Endothelial cell of umbilical vein (primary cell): ENCODE measurements at regions not wholly inside any gene's neighbourhood (a gene's known extent, or its start where the extent isn't known, plus 50 kb on each side); places are given as distances from the start of the nearest gene placed in this dataset.

Experiments
- BruUV-seq: library from RNA; stranded (reverse); fragments of 400-500 nt; replicated peaks from 2 replicates; lab custom pipeline; 2021; lab: Mats Ljungman, UMichigan
- CTCF ChIA-PET: fragments of 300-600, 350-600 bp; sonication (Branson Sonifier 250); formaldehyde crosslinking; loops from one replicate; lab custom pipeline; 2021; ENCODE audit warnings: antibody characterized with exemption, inconsistent platforms; lab: Charles Lee
- POLR2A ChIA-PET: fragments of 300-600, 350-600 bp; sonication (Branson Sonifier 250); formaldehyde crosslinking; loops from one replicate; lab custom pipeline; 2021; ENCODE audit warnings: antibody characterized with exemption, inconsistent platforms; lab: Charles Lee
- DNase-seq: peaks from one replicate; pipeline ENCODE4 v3.0.0-alpha.2; 2011; ENCODE audit warnings: low read depth, low spot score
- FAIRE-seq: peaks from 2 replicates; lab custom pipeline; 2011; peaks lifted over from hg19 to GRCh38; lab: Jason Lieb, UNC
- H2AFZ ChIP-seq: 2 replicates; pipeline ENCODE4 v1.6.0; 2012; ENCODE audit warnings: low read depth, low read length, control low read depth, inconsistent platforms
- H3K27ac ChIP-seq: 2 replicates; pipeline ENCODE4 v1.5.1; 2011; ENCODE audit warnings: low read depth, mild to moderate bottlenecking, control low read depth, low read length, moderate library complexity; ENCODE audit not compliant: insufficient read depth
- H3K27me3 ChIP-seq, 2 experiments: 2 replicates each; pipeline versions ENCODE4 v1.6.0 to v1.6.1; 2011; ENCODE audit warnings: low read length in 2 of 2, mixed read lengths in 1 of 2; ENCODE audit not compliant: control insufficient read depth in 2 of 2, insufficient read depth in 2 of 2
- H3K36me3 ChIP-seq, 2 experiments: 2 replicates in 1 of 2; 3 replicates in 1 of 2; pipeline ENCODE4 v1.5.1; 2011; ENCODE audit warnings: low read length in 2 of 2, mild to moderate bottlenecking in 1 of 2, moderate library complexity in 1 of 2; ENCODE audit not compliant: control insufficient read depth in 2 of 2, insufficient read depth in 2 of 2; ENCODE audit errors: extremely low read depth in 1 of 2
- H3K4me1 ChIP-seq: 3 replicates; pipeline ENCODE4 v1.5.1; 2011; ENCODE audit warnings: mild to moderate bottlenecking, low read length; ENCODE audit not compliant: control insufficient read depth, insufficient read depth; ENCODE audit errors: extremely low read depth
- H3K4me2 ChIP-seq: 2 replicates; pipeline ENCODE4 v1.6.1; 2011; ENCODE audit warnings: low read length, control low read depth, mixed read lengths; ENCODE audit not compliant: insufficient read depth
- H3K4me3 ChIP-seq, 3 experiments: fragments of 200-600 bp in 1 of 3; sonication (generic), shearing (Covaris generic) in 1 of 3; replicated peaks in 1 of 3; 2 replicates each; pipeline ENCODE4 v1.5.1; 2011 to 2016; ENCODE audit warnings: control low read depth in 3 of 3, low read length in 3 of 3, mild to moderate bottlenecking in 2 of 3, inconsistent platforms in 1 of 3, low read depth in 1 of 3, moderate library complexity in 1 of 3; ENCODE audit not compliant: insufficient read depth in 1 of 3
- H3K79me2 ChIP-seq: 2 replicates; pipeline ENCODE4 v1.6.0; 2012; ENCODE audit warnings: low read length, inconsistent platforms; ENCODE audit not compliant: control insufficient read depth, insufficient read depth
- H3K9ac ChIP-seq: replicated peaks from 2 replicates; pipeline ENCODE3; 2011; ENCODE audit warnings: low read length, control low read depth; ENCODE audit not compliant: insufficient read depth; ENCODE audit errors: extremely low read depth
- H3K9me1 ChIP-seq: replicated peaks from 3 replicates; pipeline ENCODE4 v1.6.0; 2011; ENCODE audit warnings: mild to moderate bottlenecking, low read length; ENCODE audit not compliant: control insufficient read depth, insufficient read depth; ENCODE audit errors: extremely low read depth
- H3K9me3 ChIP-seq: replicated peaks from 2 replicates; pipeline ENCODE4 v1.5.1; 2012; ENCODE audit warnings: low read length, inconsistent platforms; ENCODE audit not compliant: control insufficient read depth, insufficient read depth
- H4K20me1 ChIP-seq: replicated peaks from 2 replicates; pipeline ENCODE3; 2011; ENCODE audit warnings: mild to moderate bottlenecking, low read length; ENCODE audit not compliant: control insufficient read depth, insufficient read depth; ENCODE audit errors: extremely low read depth
- EZH2 ChIP-seq: IDR thresholded peaks from 2 replicates; pipeline ENCODE4 v1.6.1; 2012; ENCODE audit warnings: borderline replicate concordance, low read depth, mild to moderate bottlenecking, moderate library complexity, low read length, inconsistent platforms; ENCODE audit not compliant: severe bottlenecking
- FOS ChIP-seq: IDR thresholded peaks from 2 replicates; pipeline ENCODE4 v1.6.1; 2011; ENCODE audit warnings: mild to moderate bottlenecking, low read length, moderate library complexity, borderline replicate concordance; ENCODE audit not compliant: insufficient read depth
- GATA2 ChIP-seq: IDR thresholded peaks from 2 replicates; pipeline ENCODE4 v1.7.0; 2011; ENCODE audit warnings: low read depth, mild to moderate bottlenecking, moderate library complexity, mixed read lengths, low read length; ENCODE audit not compliant: insufficient read length, insufficient read depth
- JUN ChIP-seq: IDR thresholded peaks from 2 replicates; pipeline ENCODE4 v1.6.1; 2011; ENCODE audit warnings: borderline replicate concordance, low read depth; ENCODE audit not compliant: insufficient read length, insufficient read depth
- MYC ChIP-seq: IDR thresholded peaks from one replicate; pipeline ENCODE4 v1.6.1; 2011; ENCODE audit warnings: mild to moderate bottlenecking, low read depth, low read length
- POLR2A ChIP-seq: IDR thresholded peaks from 2 replicates; pipeline ENCODE4 v1.6.1; 2012; ENCODE audit warnings: low read depth, mild to moderate bottlenecking, control low read depth, low read length
- POLR2AphosphoS5 ChIP-seq: IDR thresholded peaks from 2 replicates; pipeline ENCODE4 v1.6.1; 2012; ENCODE audit warnings: low read depth, mild to moderate bottlenecking, control low read depth, low read length, moderate library complexity; ENCODE audit not compliant: insufficient read depth
- dilution Hi-C: fragments of 300-500 bp; cut with MboI; formaldehyde crosslinking; loops from one replicate; pipeline ENCODE4 v1.15.0; 2019; ENCODE audit warnings: low sequenced_read_pairs; ENCODE audit not compliant: extremely low pct_ligation_motif_present
- intact Hi-C: fragments of 100-400 bp; cut with micrococcal nuclease; formaldehyde crosslinking; loops from one replicate; pipeline ENCODE4 v1.10.0; 2022
- TF ChIP-seq, protein P1 (sequence below): IDR thresholded peaks from 2 replicates; pipeline ENCODE4 v1.6.1; 2011; ENCODE audit not compliant: insufficient read depth, insufficient read length
- TF ChIP-seq, protein P2 (sequence below), 2 donors: IDR thresholded peaks; 1 replicate in 1 of 2; 2 replicates in 1 of 2; pipeline ENCODE4 v1.5.1; 2011; ENCODE audit warnings: low read length in 2 of 2, mild to moderate bottlenecking in 2 of 2, moderate library complexity in 2 of 2, control low read depth in 1 of 2, inconsistent platforms in 1 of 2, low read depth in 1 of 2; ENCODE audit not compliant: insufficient read depth in 1 of 2; ENCODE audit errors: extremely low read depth in 1 of 2

DNA sequence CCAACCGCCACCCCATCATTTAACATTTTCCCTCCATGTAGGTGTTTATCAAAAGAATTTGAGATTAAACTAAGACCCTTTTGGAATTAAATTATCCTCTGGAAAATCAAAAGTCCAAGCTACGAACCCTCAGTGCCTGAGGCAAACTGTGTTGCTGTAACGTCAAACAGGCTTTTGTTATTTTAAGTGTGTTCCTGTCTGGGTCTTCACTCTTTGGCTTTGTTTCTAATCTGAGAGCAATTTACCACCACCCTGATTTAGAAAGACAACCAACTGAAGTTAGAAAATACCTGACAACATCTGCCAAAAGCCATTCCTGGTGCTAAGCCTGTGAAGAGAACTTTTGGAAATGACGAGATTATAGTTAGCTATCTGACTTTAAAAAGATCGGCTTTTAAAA is 199.9 kb downstream of the DIRAS2 start:
- Histone ChIP-seq H3K9me1 (no peaks in the 10 kb centered on the region), H3K36me3 (no peaks in the 10 kb centered on the region), H3K4me1 (no peaks in the 10 kb centered on the region), H3K9ac (no peak overlapping the region), H3K27me3 (no peaks in the 10 kb centered on the region), H3K79me2 (no peaks in the 10 kb centered on the region), H2AFZ (no peak overlapping the region), H3K27ac (no peak overlapping the region), H3K4me3 (no peak overlapping the region), H4K20me1 (no peaks in the 10 kb centered on the region), H3K4me2 (no peak overlapping the region), H3K9me3 (peaks cover 5% of the 10 kb centered on the region)
- no TSS peak for BruUV-seq
- FAIRE-seq (no peak), DNase-seq (no peak)
- POLR2A ChIA-PET = no interaction called here
- CTCF ChIA-PET = no interaction called here
- intact Hi-C loops = no loop called here
- dilution Hi-C loops = no loop called here
- TF ChIP-seq POLR2AphosphoS5 (no peak), MYC (no peak), GATA2 (no peak), EZH2 (no peak), POLR2A (no peak), JUN (no peak), FOS (no peak)
- TF ChIP-seq, protein P1, sequence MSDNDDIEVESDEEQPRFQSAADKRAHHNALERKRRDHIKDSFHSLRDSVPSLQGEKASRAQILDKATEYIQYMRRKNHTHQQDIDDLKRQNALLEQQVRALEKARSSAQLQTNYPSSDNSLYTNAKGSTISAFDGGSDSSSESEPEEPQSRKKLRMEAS = no peak
- TF ChIP-seq, protein P2, sequence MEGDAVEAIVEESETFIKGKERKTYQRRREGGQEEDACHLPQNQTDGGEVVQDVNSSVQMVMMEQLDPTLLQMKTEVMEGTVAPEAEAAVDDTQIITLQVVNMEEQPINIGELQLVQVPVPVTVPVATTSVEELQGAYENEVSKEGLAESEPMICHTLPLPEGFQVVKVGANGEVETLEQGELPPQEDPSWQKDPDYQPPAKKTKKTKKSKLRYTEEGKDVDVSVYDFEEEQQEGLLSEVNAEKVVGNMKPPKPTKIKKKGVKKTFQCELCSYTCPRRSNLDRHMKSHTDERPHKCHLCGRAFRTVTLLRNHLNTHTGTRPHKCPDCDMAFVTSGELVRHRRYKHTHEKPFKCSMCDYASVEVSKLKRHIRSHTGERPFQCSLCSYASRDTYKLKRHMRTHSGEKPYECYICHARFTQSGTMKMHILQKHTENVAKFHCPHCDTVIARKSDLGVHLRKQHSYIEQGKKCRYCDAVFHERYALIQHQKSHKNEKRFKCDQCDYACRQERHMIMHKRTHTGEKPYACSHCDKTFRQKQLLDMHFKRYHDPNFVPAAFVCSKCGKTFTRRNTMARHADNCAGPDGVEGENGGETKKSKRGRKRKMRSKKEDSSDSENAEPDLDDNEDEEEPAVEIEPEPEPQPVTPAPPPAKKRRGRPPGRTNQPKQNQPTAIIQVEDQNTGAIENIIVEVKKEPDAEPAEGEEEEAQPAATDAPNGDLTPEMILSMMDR (IDR thresholded peaks at IDR 0.05; ENCODE audit: extremely low read depth in 1 of 2, insufficient read depth in 1 of 2, low read depth in 1 of 2, low read length in 2 of 2) = no peak
